ENCODE measurements at regions not wholly inside any gene's neighbourhood (a gene's known extent, or its start where the extent isn't known, plus 50 kb on each side); places are given as distances from the start of the nearest gene placed in this dataset.

DNA sequence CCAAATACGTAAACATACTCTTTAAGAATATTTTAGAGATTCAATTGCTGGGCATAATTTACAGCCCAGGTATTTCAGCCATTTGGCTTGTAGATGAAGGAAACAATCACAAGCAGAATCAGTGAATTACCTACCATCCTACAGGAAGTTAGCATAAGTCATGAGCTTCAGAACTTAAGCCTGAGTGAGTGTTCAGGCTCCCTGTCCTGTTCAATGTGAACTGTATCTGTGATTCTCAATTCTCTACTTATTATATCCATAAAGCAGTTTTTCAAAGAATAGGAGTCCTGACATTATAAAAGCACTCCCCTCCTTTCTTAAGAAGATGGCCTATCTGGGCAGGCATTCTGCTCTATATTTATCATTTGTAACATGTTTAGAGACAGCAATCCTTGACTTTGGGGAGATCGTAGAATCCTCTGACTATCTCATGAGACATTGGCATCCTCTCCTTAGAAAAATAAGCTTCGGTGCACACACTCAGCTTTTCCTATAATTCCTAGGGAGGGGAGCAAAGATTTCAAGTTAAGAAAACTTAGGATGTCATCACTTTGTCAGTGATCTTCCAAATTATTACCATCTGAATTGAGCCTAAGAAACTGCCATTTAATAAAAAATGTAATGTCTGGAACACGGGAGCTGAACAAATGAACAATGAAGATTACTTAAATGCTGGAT, 645.2 kb upstream of the IGFBP3 start:
- POLR2A ChIA-PET: no interaction called here
- H3K4me3 ChIP-seq (ENCODE audit: low read depth, low read length): no peak overlapping the region
- TF ChIP-seq, protein P1, sequence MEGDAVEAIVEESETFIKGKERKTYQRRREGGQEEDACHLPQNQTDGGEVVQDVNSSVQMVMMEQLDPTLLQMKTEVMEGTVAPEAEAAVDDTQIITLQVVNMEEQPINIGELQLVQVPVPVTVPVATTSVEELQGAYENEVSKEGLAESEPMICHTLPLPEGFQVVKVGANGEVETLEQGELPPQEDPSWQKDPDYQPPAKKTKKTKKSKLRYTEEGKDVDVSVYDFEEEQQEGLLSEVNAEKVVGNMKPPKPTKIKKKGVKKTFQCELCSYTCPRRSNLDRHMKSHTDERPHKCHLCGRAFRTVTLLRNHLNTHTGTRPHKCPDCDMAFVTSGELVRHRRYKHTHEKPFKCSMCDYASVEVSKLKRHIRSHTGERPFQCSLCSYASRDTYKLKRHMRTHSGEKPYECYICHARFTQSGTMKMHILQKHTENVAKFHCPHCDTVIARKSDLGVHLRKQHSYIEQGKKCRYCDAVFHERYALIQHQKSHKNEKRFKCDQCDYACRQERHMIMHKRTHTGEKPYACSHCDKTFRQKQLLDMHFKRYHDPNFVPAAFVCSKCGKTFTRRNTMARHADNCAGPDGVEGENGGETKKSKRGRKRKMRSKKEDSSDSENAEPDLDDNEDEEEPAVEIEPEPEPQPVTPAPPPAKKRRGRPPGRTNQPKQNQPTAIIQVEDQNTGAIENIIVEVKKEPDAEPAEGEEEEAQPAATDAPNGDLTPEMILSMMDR (IDR thresholded peaks at IDR 0.05; ENCODE audit: insufficient read depth, low read length, missing control alignments): no peak
- CTCF ChIA-PET: interaction anchor here (1.1 kb wide), 1 partner anchor 17 kb away, joined by 3 read pairs; no protein-coding TSS in a partner anchor
- DNase-seq (ENCODE audit: low read depth, low spot score): no peak

DNA sequence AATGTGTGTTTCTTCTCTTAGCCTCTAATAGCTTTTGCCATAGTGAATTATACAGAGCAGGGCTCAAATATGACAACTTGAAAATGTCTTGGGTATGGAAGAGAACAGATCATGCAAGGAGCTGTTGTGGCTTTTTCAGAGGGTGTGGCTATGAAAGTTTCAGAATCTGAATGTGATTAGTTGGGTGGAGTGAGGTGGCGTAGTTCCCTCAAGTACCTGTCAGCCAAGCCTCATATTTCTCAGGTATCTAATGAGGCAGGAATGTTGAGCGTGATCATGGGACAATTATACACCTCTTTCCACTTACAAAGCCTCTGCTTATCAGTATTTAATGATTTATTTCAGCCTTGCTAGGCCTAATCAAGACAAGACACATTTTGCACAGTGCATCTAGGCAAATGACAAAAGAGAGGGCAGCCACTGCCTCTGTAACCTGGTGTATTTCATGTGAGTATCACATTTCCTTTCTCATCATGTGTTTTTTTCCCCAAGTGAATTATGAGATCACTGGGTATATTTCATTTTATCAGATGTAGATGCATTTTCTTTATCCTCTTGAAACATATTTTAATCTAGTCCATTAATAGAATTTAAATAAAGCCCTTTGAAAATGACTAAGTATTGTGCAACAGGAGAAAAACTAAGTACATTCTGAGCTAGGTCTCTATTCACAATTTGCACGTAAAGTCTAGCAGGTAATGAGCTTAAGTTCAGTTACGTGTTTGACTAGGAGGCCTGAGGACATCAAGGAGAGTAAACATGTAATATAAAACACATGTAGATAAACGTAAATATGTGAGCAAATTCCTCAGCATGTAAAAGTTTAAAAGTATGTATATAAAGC, 644.4 kb upstream of the IGFBP3 start:
- no peak overlapping the region for H3K4me3 ChIP-seq (ENCODE audit: low read depth, low read length)
- ChIA-PET CTCF (interaction anchor here (0.6 to 1.1 kb wide), 2 partner anchors 16 to 199 kb away, joined by 3 read pairs; no protein-coding TSS in a partner anchor), POLR2A (no interaction called here)
- DNase-seq (ENCODE audit: low read depth, low spot score): no peak
- TF ChIP-seq, protein P1 (IDR thresholded peaks at IDR 0.05; ENCODE audit: insufficient read depth, low read length, missing control alignments): no peak

DNA sequence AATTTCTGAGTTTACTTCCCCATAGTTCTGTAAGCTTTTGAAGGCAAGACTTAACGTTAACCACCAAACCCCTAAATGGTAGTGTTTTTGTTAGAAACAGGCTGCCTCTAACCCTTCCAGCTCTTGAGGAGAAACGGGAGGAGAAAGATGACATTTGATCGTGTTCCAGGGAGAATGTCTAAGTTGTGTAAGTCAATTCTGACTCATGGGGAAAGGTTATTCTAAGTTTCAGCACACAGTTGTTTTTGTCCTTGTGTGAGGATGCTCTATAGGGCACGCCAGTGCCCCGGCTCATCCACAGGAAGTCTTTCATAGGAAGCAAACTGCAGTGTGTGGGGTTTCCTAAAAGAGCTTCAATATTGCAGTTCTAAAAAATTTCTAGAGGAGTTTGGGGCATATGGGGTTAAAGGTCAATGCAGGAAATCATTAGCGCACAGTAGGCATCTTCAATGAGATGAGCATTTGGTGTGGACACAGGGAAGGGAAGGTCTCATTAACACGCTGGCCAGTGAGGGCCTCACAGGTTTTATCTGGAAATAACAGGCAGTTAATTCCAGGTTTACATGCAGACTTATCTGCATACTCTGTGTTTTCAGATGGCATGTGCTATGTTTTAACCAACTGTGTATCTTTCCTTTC, 638.2 kb upstream of the IGFBP3 start:
- ChIA-PET POLR2A (no interaction called here), CTCF (no interaction called here)
- TF ChIP-seq, protein P1 (IDR thresholded peaks at IDR 0.05; ENCODE audit: insufficient read depth, low read length, missing control alignments): no peak
- no peak for DNase-seq (ENCODE audit: low read depth, low spot score)
- H3K4me3 ChIP-seq (ENCODE audit: low read depth, low read length): no peak overlapping the region

DNA sequence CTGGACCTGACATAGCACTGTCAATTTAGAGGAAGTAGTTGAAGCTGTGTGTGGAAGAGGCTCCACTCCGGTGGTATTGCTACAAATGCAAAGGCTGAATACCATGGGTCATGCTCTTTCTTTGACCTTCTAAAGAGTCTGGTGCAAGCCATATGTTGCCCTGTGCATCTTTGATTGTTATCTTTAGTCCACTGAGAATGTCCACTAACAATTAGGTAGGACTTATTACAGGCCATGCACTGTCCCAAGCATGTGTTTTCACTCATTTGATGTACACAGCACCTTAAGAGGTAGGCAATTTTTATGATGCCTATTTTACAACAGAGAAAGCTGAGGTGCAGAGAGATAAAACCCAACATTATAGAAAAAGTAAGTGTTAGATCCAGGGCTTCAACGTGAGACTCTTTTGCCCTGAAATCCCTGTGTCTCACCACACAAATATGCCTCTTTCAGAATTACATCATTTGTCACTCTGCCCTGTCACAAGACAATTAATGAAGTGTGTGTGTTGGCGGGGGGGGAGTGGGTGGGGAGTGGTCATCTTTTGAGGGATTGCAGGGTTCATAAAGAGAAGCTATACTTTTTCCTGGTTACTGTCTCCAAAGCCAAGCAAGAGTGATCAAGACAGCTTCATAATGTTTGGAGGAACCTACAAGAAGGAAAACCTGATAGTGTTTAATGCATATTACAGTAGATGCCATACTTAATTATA, 637.6 kb upstream of the IGFBP3 start:
- POLR2A ChIA-PET: no interaction called here
- H3K4me3 ChIP-seq (ENCODE audit: low read depth, low read length): no peak overlapping the region
- no peak for DNase-seq (ENCODE audit: low read depth, low spot score)
- TF ChIP-seq, protein P1 (IDR thresholded peaks at IDR 0.05; ENCODE audit: insufficient read depth, low read length, missing control alignments): no peak
- CTCF ChIA-PET: no interaction called here

DNA sequence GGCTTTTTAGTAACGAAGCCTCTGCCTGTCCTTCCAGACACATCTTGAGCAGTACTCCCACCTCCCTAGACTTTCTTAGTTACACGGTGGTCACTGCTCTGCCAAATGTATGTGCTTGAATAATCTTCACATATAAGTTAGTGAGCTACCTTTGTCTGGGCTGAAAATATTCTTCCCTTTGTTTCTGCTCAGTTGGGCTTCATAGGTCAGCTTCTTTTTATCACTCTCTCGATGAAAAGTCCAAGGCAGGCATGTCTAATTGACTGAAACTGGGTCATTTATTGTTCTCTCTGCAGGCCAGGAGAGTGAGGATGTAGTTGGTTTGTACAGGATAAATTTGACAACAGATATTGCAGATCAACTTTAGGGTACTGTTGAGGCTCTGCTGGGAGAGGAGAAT, 636.7 kb upstream of the IGFBP3 start:
- ChIA-PET CTCF (interaction anchor here (0.9 kb wide), 1 partner anchor 543 kb away, joined by 5 read pairs; no protein-coding TSS in a partner anchor), POLR2A (no interaction called here)
- no peak for DNase-seq (ENCODE audit: low read depth, low spot score)
- TF ChIP-seq, protein P1 (IDR thresholded peaks at IDR 0.05; ENCODE audit: insufficient read depth, low read length, missing control alignments): no peak
- no peak overlapping the region for H3K4me3 ChIP-seq (ENCODE audit: low read depth, low read length)

Data from AG04449 (cell line).